PC-9 (cell line): ENCODE measurements at regions not wholly inside any gene's neighbourhood (a gene's known extent, or its start where the extent isn't known, plus 50 kb on each side); places are given as distances from the start of the nearest gene placed in this dataset.

Source experiments
- EZH2 ChIP-seq: fragments of 200-600 bp; sonication (generic); IDR thresholded peaks from 2 replicates; pipeline ENCODE4 v1.8.0; 2017; ENCODE audit warnings: antibody characterized with exemption, low read depth
- TF ChIP-seq, protein P1 (sequence below): fragments of 200-600 bp; sonication (generic); conservative IDR thresholded peaks from 2 replicates; pipeline ENCODE4 v1.6.1; 2017; ENCODE audit warnings: mixed run types, antibody characterized with exemption, mild to moderate bottlenecking, moderate library complexity

DNA sequence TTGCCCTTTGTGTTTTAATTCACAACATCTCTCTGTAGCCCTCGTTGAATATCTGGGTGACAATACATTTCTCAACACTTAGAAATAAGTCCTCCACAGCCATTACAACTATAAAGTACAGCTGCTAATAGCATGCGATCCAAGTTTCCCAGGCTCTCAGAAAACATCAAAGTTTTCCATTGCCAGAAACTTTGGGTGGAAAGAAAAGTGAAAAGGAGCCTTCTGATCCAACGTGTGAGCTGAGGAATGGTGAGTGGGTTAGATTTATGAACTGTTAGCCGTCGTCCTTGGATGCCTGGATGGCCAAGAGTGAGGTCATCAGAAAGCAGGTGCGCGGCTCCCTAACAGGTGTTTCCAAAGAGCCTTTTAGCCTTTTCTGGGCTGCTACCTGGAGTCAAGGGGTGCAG lies 258.0 kb downstream of the PMP22 start:
- TF ChIP-seq EZH2, result no peak
- TF ChIP-seq, protein P1, sequence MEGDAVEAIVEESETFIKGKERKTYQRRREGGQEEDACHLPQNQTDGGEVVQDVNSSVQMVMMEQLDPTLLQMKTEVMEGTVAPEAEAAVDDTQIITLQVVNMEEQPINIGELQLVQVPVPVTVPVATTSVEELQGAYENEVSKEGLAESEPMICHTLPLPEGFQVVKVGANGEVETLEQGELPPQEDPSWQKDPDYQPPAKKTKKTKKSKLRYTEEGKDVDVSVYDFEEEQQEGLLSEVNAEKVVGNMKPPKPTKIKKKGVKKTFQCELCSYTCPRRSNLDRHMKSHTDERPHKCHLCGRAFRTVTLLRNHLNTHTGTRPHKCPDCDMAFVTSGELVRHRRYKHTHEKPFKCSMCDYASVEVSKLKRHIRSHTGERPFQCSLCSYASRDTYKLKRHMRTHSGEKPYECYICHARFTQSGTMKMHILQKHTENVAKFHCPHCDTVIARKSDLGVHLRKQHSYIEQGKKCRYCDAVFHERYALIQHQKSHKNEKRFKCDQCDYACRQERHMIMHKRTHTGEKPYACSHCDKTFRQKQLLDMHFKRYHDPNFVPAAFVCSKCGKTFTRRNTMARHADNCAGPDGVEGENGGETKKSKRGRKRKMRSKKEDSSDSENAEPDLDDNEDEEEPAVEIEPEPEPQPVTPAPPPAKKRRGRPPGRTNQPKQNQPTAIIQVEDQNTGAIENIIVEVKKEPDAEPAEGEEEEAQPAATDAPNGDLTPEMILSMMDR, result no peak
